BJ (cell line): ENCODE measurements at regions not wholly inside any gene's neighbourhood (a gene's known extent, or its start where the extent isn't known, plus 50 kb on each side); places are given as distances from the start of the nearest gene placed in this dataset.

Source experiments
- CTCF ChIA-PET: fragments of 350-600 bp; formaldehyde crosslinking; extraction: SDS; loops from one replicate; lab custom pipeline; 2021; ENCODE audit warnings: antibody characterized with exemption, inconsistent platforms; lab: Yijun Ruan, JAX
- POLR2A ChIA-PET: fragments of 300-600 bp; sonication (Branson Sonifier 250); formaldehyde crosslinking; extraction: SDS; loops from one replicate; lab custom pipeline; 2021; ENCODE audit warnings: antibody characterized with exemption; lab: Charles Lee
- DNase-seq: peaks from one replicate; pipeline ENCODE4 v3.0.0-alpha.2; 2011; ENCODE audit warnings: low read depth
- H3K27me3 ChIP-seq: 2 replicates; pipeline ENCODE4 v1.6.0; 2011; ENCODE audit warnings: low read length; ENCODE audit not compliant: control insufficient read depth, insufficient read depth
- H3K36me3 ChIP-seq: 2 replicates; pipeline ENCODE4 v1.5.1; 2011; ENCODE audit warnings: low read length; ENCODE audit not compliant: control insufficient read depth, insufficient read depth
- H3K4me3 ChIP-seq: 2 replicates; pipeline ENCODE4 v1.5.1; 2011; ENCODE audit warnings: low read depth, mild to moderate bottlenecking, control low read depth, low read length
- TF ChIP-seq, protein P1 (sequence below): IDR thresholded peaks from 2 replicates; pipeline ENCODE4 v1.5.1; 2011; ENCODE audit warnings: low read depth, mild to moderate bottlenecking, control low read depth, inconsistent platforms, low read length, moderate library complexity; ENCODE audit not compliant: insufficient read depth

DNA sequence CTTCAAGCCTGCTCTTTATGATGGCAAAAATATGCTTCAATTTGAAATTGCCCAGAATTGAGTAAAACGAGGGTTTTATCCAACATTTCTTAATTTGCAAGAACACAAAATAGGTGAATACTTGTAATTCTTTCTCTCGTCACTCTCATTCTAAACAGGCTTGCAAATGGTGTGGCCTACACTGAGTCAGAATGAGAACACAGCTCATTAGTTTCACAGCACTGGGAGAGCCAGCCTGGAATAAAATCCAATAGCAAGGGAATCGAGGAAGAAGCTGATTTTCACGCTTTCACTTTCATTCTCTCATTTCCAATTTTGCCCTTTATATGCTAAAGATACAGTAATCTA, 537.5 kb downstream of the LTN1 start:
- POLR2A ChIA-PET, result no interaction called here
- CTCF ChIA-PET, result no interaction called here
- Histone ChIP-seq H3K4me3 (no peak overlapping the region), H3K36me3 (no peaks in the 10 kb centered on the region), H3K27me3 (no peaks in the 10 kb centered on the region)
- TF ChIP-seq, protein P1, sequence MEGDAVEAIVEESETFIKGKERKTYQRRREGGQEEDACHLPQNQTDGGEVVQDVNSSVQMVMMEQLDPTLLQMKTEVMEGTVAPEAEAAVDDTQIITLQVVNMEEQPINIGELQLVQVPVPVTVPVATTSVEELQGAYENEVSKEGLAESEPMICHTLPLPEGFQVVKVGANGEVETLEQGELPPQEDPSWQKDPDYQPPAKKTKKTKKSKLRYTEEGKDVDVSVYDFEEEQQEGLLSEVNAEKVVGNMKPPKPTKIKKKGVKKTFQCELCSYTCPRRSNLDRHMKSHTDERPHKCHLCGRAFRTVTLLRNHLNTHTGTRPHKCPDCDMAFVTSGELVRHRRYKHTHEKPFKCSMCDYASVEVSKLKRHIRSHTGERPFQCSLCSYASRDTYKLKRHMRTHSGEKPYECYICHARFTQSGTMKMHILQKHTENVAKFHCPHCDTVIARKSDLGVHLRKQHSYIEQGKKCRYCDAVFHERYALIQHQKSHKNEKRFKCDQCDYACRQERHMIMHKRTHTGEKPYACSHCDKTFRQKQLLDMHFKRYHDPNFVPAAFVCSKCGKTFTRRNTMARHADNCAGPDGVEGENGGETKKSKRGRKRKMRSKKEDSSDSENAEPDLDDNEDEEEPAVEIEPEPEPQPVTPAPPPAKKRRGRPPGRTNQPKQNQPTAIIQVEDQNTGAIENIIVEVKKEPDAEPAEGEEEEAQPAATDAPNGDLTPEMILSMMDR, result no peak
- DNase-seq, result no peak

DNA sequence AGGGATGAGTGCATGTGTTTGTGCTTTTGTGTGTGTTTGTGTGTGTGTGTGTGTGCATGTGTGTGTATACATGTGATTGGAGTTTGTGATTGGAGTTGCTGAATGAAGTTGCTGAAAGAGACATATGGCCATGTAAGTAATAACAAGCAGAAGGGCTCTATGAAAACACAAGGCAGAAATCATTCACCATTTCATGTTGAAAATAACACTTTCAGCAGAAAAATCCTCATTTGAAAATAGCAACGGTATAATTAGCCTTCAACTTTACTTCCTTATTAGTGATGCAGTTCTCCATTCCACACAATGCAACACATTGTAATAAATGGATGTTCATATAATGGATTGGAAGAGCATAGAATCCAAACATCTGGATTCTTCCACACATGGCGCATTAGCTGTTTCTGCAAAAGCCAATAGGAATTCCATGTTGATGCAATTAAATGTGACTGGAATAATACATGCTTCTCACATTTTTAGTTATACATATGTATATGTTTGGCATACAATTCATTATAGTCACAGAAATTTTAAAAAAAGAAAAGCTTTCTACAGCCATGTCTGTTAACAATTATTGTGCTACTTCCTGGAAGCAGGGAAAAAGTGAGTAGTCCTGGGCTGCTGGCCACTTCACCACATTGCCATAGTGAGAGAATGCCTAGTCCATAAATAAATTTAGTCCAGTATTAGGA, 538.0 kb downstream of the LTN1 start:
- POLR2A ChIA-PET, result no interaction called here
- H3K27me3 ChIP-seq, result no peaks in the 10 kb centered on the region
- H3K4me3 ChIP-seq, result no peak overlapping the region
- H3K36me3 ChIP-seq, result no peaks in the 10 kb centered on the region
- CTCF ChIA-PET, result no interaction called here
- TF ChIP-seq, protein P1, result no peak
- DNase-seq, result no peak

DNA sequence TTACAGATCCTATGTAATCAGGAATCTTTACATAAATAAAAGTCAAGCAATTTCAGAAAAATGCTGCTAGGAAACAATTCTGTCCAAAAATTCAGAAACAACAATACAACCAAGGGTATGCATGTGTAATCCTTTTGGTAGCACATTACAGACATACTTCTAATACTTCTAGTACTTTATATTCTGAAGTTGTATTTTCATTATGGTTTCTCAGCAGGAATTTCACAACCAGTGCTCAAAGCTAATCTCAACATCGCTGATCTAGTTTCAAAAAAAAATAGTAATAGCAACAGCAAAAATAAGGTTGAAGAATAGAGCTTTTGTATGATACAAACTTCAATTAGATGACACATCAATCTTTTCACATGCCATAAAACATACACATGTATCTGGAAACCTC, 545.2 kb downstream of the LTN1 start:
- ChIA-PET POLR2A (no interaction called here), CTCF (interaction anchor here (1.0 kb wide), 1 partner anchor 13 kb away, joined by 3 read pairs; no protein-coding TSS in a partner anchor)
- TF ChIP-seq, protein P1, result no peak
- Histone ChIP-seq H3K27me3 (no peaks in the 10 kb centered on the region), H3K36me3 (no peaks in the 10 kb centered on the region), H3K4me3 (no peak overlapping the region)
- DNase-seq, result no peak

DNA sequence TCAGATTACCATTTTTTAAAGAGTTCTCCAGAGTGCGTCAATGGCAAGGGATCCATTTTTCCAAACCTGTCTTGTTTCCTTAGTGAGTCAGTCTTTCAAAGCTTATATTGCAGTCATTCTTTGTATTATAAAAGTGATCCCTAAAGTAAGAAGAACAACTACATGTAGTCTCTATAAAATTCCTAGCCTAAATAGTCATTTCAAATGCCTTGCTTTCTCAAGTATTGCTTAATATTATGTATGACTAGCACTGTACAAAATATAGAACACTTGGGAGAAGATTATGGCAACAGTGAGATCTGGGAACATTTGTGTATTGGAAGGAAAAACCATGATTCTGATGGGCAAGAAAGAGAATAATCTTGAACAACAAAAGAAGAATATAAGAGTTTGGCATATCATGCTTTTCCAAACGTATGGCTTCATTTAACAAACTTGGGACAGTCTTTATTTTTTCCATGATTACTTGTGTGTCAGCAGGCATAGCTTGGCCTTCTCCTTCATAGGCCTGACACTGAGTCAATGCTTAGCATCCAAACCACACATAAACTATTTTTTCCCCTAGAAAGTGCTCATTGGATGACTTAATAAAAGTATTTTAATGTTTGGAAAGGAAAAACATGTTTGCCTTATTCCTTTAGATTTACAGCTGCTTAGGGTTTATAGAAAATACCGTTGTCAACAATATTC, 547.4 kb downstream of the LTN1 start:
- no peaks in the 10 kb centered on the region for H3K36me3 ChIP-seq
- no peaks in the 10 kb centered on the region for H3K27me3 ChIP-seq
- ChIA-PET CTCF (interaction anchor here (0.7 to 1.8 kb wide), 6 partner anchors 14 to 310 kb away, joined by 3 to 5 read pairs (median 4); no protein-coding TSS in a partner anchor), POLR2A (interaction anchor here (0.6 to 1.0 kb wide), 2 partner anchors 1214 to 1601 kb away, joined by 4 read pairs; no protein-coding TSS in a partner anchor)
- TF ChIP-seq, protein P1, result no peak
- peak; percentile 97 for DNase-seq
- no peak overlapping the region for H3K4me3 ChIP-seq

DNA sequence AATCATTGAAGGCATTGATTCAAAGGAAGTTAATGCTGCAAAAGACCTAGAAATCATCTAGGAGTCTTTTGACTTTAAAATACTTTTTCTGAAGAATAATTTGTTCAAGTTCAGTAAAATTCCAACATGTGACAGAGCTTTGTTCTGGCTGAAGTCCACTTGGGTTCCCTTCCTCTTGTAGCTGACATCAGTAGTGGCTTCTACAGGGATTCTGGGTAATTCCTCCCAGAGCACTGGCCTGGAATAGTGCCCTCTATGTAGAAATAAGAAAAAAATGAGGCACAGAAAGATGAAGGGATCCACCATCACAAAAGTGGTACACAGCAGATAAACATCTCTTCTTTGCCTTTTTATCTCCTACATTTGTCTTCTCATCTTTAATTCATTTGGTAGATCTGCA, 548.1 kb downstream of the LTN1 start:
- no peak overlapping the region for H3K4me3 ChIP-seq
- no peaks in the 10 kb centered on the region for H3K27me3 ChIP-seq
- POLR2A ChIA-PET, result interaction anchor here (0.9 to 1.0 kb wide), 2 partner anchors 18 to 1600 kb away, joined by 4 read pairs; no protein-coding TSS in a partner anchor
- DNase-seq, result no peak
- CTCF ChIA-PET, result interaction anchor here (0.7 to 1.8 kb wide), 6 partner anchors 13 to 310 kb away, joined by 3 to 5 read pairs (median 3); no protein-coding TSS in a partner anchor
- no peaks in the 10 kb centered on the region for H3K36me3 ChIP-seq
- TF ChIP-seq, protein P1, result no peak
